ENCODE measurements at regions not wholly inside any gene's neighbourhood (a gene's known extent, or its start where the extent isn't known, plus 50 kb on each side); places are given as distances from the start of the nearest gene placed in this dataset.

DNA sequence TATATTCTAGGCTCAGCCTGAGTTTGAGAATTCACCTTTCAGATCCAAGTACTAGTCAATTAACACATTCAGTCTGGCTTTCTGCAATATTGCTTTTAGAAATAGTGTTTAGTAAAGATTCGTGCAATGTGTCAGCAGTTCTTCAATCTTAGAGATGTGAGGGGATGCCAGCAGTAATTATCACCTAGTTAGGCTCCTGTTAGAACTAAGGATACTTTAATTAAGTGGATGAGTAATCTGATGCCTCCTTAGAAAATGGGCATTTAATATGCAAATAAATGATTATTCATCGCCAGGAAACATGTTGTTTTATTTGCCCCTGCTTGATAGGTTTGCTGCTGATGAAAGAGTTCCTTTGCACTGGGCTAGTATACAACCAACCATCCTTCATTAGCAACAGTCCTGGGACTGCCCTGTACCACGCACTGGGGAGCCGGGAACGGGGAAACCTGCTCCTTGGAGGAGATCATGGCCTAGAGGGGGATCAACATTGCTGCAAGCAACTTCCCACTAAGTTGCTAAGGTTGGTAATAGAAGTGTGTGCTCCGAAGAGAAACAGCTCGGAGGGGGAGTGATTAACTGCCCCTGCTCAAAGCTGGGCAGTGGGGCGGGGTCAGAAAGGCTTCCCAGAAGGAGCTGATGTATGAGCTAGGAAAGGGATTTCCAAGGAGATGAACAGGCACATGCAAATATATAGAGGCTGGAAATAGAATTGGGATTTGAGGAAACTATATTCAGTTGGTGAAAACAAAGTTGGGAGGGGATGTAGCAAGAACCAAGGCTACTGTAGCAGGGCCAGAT lies 231.8 kb downstream of the DRD1 start:
- Histone ChIP-seq H3K4me2 (no peak overlapping the region), H3K27ac (peak overlapping the region in 1 of 2 experiments; percentile 72; a peak in 3 of 6 replicates), H3K9me3 (no peaks in the 10 kb centered on the region), H3K4me1 (peaks cover 23% of the 10 kb centered on the region), H3K4me3 (no peak overlapping the region)
- 62% methylated on average over 8 of the region's 8 CpGs for WGBS (ENCODE audit: missing lambda C conversion rate)
- no peak for FAIRE-seq
- ATAC-seq, result no peak
- ChIA-PET CTCF (interaction anchor here (0.6 to 0.8 kb wide), 2 partner anchors 13 to 232 kb away, joined by 3 read pairs; partner anchors contain the start of gene DRD1), POLR2A (no interaction called here)
- TF ChIP-seq GATA3 (IDR thresholded peaks at IDR 0.05; ENCODE audit: borderline replicate concordance), result no peak
- TF ChIP-seq NFE2L2 (conservative IDR thresholded peaks at IDR 0.05; ENCODE audit: low read length), result no peak
- TF ChIP-seq EHMT2 (IDR thresholded peaks at IDR 0.05; ENCODE audit: low read depth), result no peak
- no peak for TF ChIP-seq CHD4 (IDR thresholded peaks at IDR 0.05; ENCODE audit: borderline replicate concordance)
- TF ChIP-seq JUN (IDR thresholded peaks at IDR 0.05), result no peak
- no peak for TF ChIP-seq EHF (CRISPR knock-in tag; IDR thresholded peaks at IDR 0.05)
- no peak for TF ChIP-seq NR3C1 (IDR thresholded peaks at IDR 0.05)
- TF ChIP-seq RAD21 (conservative IDR thresholded peaks at IDR 0.05 in 1 of 2, IDR thresholded peaks at IDR 0.05 in 1 of 2), result no peak
- TF ChIP-seq HOXB13 (CRISPR knock-in tag; IDR thresholded peaks at IDR 0.05; ENCODE audit: low read depth), result no peak
- TF ChIP-seq FOXS1 (CRISPR knock-in tag; IDR thresholded peaks at IDR 0.05), result no peak
- no peak for TF ChIP-seq HEYL (CRISPR knock-in tag; IDR thresholded peaks at IDR 0.05)
- no peak for TF ChIP-seq ZNF302 (CRISPR knock-in tag; IDR thresholded peaks at IDR 0.05)
- TF ChIP-seq MAFK (IDR thresholded peaks at IDR 0.05; ENCODE audit: partially characterized antibody), result no peak
- TF ChIP-seq, protein P1, sequence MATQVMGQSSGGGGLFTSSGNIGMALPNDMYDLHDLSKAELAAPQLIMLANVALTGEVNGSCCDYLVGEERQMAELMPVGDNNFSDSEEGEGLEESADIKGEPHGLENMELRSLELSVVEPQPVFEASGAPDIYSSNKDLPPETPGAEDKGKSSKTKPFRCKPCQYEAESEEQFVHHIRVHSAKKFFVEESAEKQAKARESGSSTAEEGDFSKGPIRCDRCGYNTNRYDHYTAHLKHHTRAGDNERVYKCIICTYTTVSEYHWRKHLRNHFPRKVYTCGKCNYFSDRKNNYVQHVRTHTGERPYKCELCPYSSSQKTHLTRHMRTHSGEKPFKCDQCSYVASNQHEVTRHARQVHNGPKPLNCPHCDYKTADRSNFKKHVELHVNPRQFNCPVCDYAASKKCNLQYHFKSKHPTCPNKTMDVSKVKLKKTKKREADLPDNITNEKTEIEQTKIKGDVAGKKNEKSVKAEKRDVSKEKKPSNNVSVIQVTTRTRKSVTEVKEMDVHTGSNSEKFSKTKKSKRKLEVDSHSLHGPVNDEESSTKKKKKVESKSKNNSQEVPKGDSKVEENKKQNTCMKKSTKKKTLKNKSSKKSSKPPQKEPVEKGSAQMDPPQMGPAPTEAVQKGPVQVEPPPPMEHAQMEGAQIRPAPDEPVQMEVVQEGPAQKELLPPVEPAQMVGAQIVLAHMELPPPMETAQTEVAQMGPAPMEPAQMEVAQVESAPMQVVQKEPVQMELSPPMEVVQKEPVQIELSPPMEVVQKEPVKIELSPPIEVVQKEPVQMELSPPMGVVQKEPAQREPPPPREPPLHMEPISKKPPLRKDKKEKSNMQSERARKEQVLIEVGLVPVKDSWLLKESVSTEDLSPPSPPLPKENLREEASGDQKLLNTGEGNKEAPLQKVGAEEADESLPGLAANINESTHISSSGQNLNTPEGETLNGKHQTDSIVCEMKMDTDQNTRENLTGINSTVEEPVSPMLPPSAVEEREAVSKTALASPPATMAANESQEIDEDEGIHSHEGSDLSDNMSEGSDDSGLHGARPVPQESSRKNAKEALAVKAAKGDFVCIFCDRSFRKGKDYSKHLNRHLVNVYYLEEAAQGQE (IDR thresholded peaks at IDR 0.05), result no peak
- no peak for TF ChIP-seq ZC3H11A (IDR thresholded peaks at IDR 0.05)
- TF ChIP-seq, protein P2, sequence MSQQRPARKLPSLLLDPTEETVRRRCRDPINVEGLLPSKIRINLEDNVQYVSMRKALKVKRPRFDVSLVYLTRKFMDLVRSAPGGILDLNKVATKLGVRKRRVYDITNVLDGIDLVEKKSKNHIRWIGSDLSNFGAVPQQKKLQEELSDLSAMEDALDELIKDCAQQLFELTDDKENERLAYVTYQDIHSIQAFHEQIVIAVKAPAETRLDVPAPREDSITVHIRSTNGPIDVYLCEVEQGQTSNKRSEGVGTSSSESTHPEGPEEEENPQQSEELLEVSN (IDR thresholded peaks at IDR 0.05; ENCODE audit: borderline replicate concordance, low read depth), result no peak
- DNase-seq (ENCODE audit: low read depth in 1 of 2, low spot score in 1 of 2), result no peak

DNA sequence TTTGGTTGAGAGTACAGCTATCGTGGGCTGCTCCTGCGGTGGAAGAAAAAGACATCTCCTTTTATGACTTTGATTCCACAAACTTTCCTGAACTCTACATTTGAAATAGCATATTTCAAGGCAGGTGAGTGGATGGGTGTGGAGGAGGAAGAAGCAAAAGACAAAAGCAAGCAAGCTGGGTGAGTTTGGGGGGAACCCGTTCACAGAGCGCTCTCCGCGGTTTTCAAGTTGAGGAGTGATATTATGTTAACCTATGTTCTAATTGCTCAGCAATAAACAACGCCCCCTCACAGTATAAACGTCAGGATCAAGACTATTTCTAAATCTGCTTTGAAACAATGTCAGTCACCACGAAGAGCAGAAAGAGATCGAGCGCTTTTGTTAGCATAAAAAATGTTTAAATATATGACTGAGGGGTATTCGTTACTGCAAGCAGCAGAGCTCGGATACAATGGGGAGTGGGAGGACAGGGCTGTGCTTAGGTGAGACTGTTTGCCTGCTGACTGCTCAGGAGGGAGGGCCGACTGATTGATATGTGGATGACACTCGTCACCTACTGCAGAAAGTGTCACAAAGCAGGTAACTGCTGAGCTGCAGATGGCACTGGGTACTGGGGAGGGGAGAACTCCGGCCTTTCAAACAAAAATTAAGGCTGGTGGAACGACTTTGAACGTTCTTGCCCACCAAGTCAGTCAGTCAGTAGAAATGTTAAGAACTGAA lies 236.5 kb downstream of the DRD1 start:
- Histone ChIP-seq H3K27ac (no peak overlapping the region), H3K4me3 (no peak overlapping the region), H3K9me3 (no peaks in the 10 kb centered on the region), H3K4me1 (peaks cover 11% of the 10 kb centered on the region), H3K4me2 (no peak overlapping the region)
- ChIA-PET CTCF (interaction anchor here (1.0 kb wide), 1 partner anchor 10 kb away, joined by 4 read pairs; no protein-coding TSS in a partner anchor), POLR2A (no interaction called here)
- ATAC-seq (no peak), DNase-seq (ENCODE audit: low read depth in 1 of 2, low spot score in 1 of 2) (no peak), FAIRE-seq (no peak)
- 56% methylated on average over 18 of the region's 18 CpGs for WGBS (ENCODE audit: missing lambda C conversion rate)
- TF ChIP-seq PHF8 (IDR thresholded peaks at IDR 0.05; ENCODE audit: borderline replicate concordance, low read depth), result no peak
- TF ChIP-seq POLR2A (IDR thresholded peaks at IDR 0.05; ENCODE audit: low read length), result no peak
- TF ChIP-seq EHF (CRISPR knock-in tag; IDR thresholded peaks at IDR 0.05), result no peak
- TF ChIP-seq CBX2 (IDR thresholded peaks at IDR 0.05; ENCODE audit: borderline replicate concordance, low read depth), result no peak
- no peak for TF ChIP-seq POLR2AphosphoS2 (conservative IDR thresholded peaks at IDR 0.05; ENCODE audit: low read length)
- TF ChIP-seq ZC3H11A (IDR thresholded peaks at IDR 0.05), result no peak
- no peak for TF ChIP-seq FOXS1 (CRISPR knock-in tag; IDR thresholded peaks at IDR 0.05)
- TF ChIP-seq, protein P3, sequence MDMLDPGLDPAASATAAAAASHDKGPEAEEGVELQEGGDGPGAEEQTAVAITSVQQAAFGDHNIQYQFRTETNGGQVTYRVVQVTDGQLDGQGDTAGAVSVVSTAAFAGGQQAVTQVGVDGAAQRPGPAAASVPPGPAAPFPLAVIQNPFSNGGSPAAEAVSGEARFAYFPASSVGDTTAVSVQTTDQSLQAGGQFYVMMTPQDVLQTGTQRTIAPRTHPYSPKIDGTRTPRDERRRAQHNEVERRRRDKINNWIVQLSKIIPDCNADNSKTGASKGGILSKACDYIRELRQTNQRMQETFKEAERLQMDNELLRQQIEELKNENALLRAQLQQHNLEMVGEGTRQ (IDR thresholded peaks at IDR 0.05), result no peak
- no peak for TF ChIP-seq KDM5A (IDR thresholded peaks at IDR 0.05)
- no peak for TF ChIP-seq ZSCAN20 (CRISPR knock-in tag; IDR thresholded peaks at IDR 0.05)
- TF ChIP-seq, protein P4, sequence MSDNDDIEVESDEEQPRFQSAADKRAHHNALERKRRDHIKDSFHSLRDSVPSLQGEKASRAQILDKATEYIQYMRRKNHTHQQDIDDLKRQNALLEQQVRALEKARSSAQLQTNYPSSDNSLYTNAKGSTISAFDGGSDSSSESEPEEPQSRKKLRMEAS (IDR thresholded peaks at IDR 0.05), result no peak
- TF ChIP-seq SREBF2 (IDR thresholded peaks at IDR 0.05), result no peak
- no peak for TF ChIP-seq RARB (CRISPR knock-in tag; IDR thresholded peaks at IDR 0.05)
- TF ChIP-seq NR3C1 (IDR thresholded peaks at IDR 0.05), result no peak
- no peak for TF ChIP-seq RCOR1 (IDR thresholded peaks at IDR 0.05; ENCODE audit: low read depth, low read length)
- TF ChIP-seq FOSL2 (IDR thresholded peaks at IDR 0.05), result no peak
- TF ChIP-seq FOSL2 (CRISPR knock-in tag; IDR thresholded peaks at IDR 0.05), result no peak
- no peak for TF ChIP-seq RFX5 (IDR thresholded peaks at IDR 0.05)
- TF ChIP-seq NPAS2 (CRISPR knock-in tag; IDR thresholded peaks at IDR 0.05; ENCODE audit: borderline replicate concordance), result no peak
- no peak for TF ChIP-seq SMC3 (IDR thresholded peaks at IDR 0.05)
- no peak for TF ChIP-seq TP53 (CRISPR knock-in tag; IDR thresholded peaks at IDR 0.05)

Measured in A549 (cell line).